ENCODE measurements at regions not wholly inside any gene's neighbourhood (a gene's known extent, or its start where the extent isn't known, plus 50 kb on each side); places are given as distances from the start of the nearest gene placed in this dataset.

DNA sequence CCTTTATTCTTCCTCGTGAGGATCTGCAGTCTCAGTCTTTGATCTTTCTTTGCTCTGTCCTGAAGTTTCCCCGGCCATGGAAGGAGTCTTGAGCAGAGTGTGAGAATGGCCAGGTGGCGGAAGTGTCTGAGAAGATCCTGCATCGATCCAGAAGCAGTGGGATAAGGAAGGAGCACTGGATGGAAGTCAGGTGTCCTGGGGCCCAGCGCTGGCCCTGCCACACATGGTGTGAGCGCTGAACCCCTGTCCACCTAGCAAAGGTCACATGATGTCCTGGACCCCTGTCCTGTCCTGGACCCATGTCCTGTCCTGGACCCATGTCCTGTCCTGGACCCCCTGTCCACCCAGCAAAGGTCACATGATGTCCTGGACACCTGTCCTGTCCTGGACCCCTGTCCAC is 111.8 kb upstream of the MED13L start:
- Histone ChIP-seq H3K4me3 (ENCODE audit: insufficient read depth, low read depth, low read length) (no peak overlapping the region), H2AFZ (replicated peaks; ENCODE audit: low read length, poor library complexity) (peak overlapping the region; percentile 34), H3K27me3 (ENCODE audit: control insufficient read depth, insufficient read depth, low read length) (no peaks in the 10 kb centered on the region), H2AK9ac (replicated peaks; ENCODE audit: low read depth, low read length, poor library complexity) (peak overlapping the region; percentile 89), H3K9ac (ENCODE audit: low read depth, low read length) (no peak overlapping the region), H3K36me3 (ENCODE audit: control insufficient read depth, insufficient read depth, low read length) (no peaks in the 10 kb centered on the region), H3K27ac (ENCODE audit: insufficient read depth, low read length) (peak overlapping the region; percentile 80), H2BK20ac (ENCODE audit: low read depth, low read length) (peak overlapping the region; percentile 91), H2BK120ac (ENCODE audit: low read depth, low read length) (peak overlapping the region; percentile 90), H3K79me1 (ENCODE audit: low read depth in 1 of 2, low read length in 2 of 2) (peaks cover 3 to 24% of the 10 kb centered on the region in 2 experiments; a peak in 3 of 4 replicates), H3K9me3 (ENCODE audit: control insufficient read depth, insufficient read depth, low read length) (peaks cover 7% of the 10 kb centered on the region; the same call in 1 of the 2 replicates), H2AK5ac (ENCODE audit: low read depth, low read length) (peak overlapping the region; percentile 75), H3K9me1 (ENCODE audit: insufficient read depth, low read length) (peaks cover 35% of the 10 kb centered on the region), H4K91ac (ENCODE audit: insufficient read depth, low read depth, low read length) (peak overlapping the region; percentile 89), H2BK5ac (ENCODE audit: low read depth, low read length, poor library complexity, severe bottlenecking) (peak overlapping the region; percentile 67), H3K56ac (ENCODE audit: extremely low read depth, insufficient read depth, low read length) (peak overlapping the region; percentile 37; the same call in 1 of the 2 replicates), H4K8ac (ENCODE audit: low read depth in 2 of 2, low read length in 2 of 2) (peak overlapping the region; percentile 4 to 62; a peak in 2 of 4 replicates), H3K4me1 (ENCODE audit: control insufficient read depth, insufficient read depth, low read length) (peaks cover 25% of the 10 kb centered on the region), H4K5ac (ENCODE audit: low read depth, low read length) (peak overlapping the region; percentile 12; the same call in 1 of the 2 replicates), H3K23ac (ENCODE audit: low read depth, low read length) (peak overlapping the region; percentile 79), H3K4me2 (ENCODE audit: low read depth, low read length) (no peak overlapping the region), H3K14ac (replicated peaks; ENCODE audit: low read depth, low read length) (peak overlapping the region; percentile 69), H3K4ac (ENCODE audit: low read depth, low read length) (peak overlapping the region; percentile 91), H4K20me1 (ENCODE audit: insufficient read depth, low read length) (no peaks in the 10 kb centered on the region; the same call in 1 of the 2 replicates), H2BK15ac (ENCODE audit: low read depth, low read length) (peak overlapping the region; percentile 75; the same call in 2 of the 3 replicates), H3K18ac (ENCODE audit: low read depth, low read length) (peak overlapping the region; percentile 90)
- BruUV-seq (replicated peaks), result no TSS peak
- no peak for DNase-seq
- POLR2A ChIA-PET (ENCODE audit: unreplicated experiment), result no interaction called here
- TF ChIP-seq, protein P1, sequence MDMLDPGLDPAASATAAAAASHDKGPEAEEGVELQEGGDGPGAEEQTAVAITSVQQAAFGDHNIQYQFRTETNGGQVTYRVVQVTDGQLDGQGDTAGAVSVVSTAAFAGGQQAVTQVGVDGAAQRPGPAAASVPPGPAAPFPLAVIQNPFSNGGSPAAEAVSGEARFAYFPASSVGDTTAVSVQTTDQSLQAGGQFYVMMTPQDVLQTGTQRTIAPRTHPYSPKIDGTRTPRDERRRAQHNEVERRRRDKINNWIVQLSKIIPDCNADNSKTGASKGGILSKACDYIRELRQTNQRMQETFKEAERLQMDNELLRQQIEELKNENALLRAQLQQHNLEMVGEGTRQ (IDR thresholded peaks at IDR 0.05; ENCODE audit: low read depth, low read length), result no peak
- TF ChIP-seq, protein P2, sequence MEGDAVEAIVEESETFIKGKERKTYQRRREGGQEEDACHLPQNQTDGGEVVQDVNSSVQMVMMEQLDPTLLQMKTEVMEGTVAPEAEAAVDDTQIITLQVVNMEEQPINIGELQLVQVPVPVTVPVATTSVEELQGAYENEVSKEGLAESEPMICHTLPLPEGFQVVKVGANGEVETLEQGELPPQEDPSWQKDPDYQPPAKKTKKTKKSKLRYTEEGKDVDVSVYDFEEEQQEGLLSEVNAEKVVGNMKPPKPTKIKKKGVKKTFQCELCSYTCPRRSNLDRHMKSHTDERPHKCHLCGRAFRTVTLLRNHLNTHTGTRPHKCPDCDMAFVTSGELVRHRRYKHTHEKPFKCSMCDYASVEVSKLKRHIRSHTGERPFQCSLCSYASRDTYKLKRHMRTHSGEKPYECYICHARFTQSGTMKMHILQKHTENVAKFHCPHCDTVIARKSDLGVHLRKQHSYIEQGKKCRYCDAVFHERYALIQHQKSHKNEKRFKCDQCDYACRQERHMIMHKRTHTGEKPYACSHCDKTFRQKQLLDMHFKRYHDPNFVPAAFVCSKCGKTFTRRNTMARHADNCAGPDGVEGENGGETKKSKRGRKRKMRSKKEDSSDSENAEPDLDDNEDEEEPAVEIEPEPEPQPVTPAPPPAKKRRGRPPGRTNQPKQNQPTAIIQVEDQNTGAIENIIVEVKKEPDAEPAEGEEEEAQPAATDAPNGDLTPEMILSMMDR (conservative IDR thresholded peaks at IDR 0.05; ENCODE audit: low read depth, low read length), result no peak
- no peak for TF ChIP-seq POLR2A (IDR thresholded peaks at IDR 0.05; ENCODE audit: low read depth, low read length)
- TF ChIP-seq BHLHE40 (IDR thresholded peaks at IDR 0.05; ENCODE audit: low read depth, low read length), result no peak
- TF ChIP-seq CHD1 (IDR thresholded peaks at IDR 0.05; ENCODE audit: low read depth, low read length), result no peak
- TF ChIP-seq MAZ (IDR thresholded peaks at IDR 0.05; ENCODE audit: borderline replicate concordance, low read depth, low read length), result no peak
- no peak for TF ChIP-seq SMC3 (IDR thresholded peaks at IDR 0.05; ENCODE audit: low read depth, low read length)
- no peak for TF ChIP-seq RCOR1 (IDR thresholded peaks at IDR 0.05; ENCODE audit: insufficient replicate concordance, low read length)
- TF ChIP-seq MAFK (IDR thresholded peaks at IDR 0.05; ENCODE audit: low read depth, low read length), result no peak
- no peak for TF ChIP-seq RAD21 (IDR thresholded peaks at IDR 0.05; ENCODE audit: low read length)
- TF ChIP-seq RFX5 (IDR thresholded peaks at IDR 0.05; ENCODE audit: low read depth, low read length), result no peak
- TF ChIP-seq NFE2L2 (IDR thresholded peaks at IDR 0.05; ENCODE audit: low read depth, low read length), result no peak
- TF ChIP-seq CEBPB (IDR thresholded peaks at IDR 0.05; ENCODE audit: low read depth, low read length), result no peak
- TF ChIP-seq MXI1 (IDR thresholded peaks at IDR 0.05; ENCODE audit: borderline replicate concordance, low read depth, low read length), result no peak
- TF ChIP-seq, protein P3, sequence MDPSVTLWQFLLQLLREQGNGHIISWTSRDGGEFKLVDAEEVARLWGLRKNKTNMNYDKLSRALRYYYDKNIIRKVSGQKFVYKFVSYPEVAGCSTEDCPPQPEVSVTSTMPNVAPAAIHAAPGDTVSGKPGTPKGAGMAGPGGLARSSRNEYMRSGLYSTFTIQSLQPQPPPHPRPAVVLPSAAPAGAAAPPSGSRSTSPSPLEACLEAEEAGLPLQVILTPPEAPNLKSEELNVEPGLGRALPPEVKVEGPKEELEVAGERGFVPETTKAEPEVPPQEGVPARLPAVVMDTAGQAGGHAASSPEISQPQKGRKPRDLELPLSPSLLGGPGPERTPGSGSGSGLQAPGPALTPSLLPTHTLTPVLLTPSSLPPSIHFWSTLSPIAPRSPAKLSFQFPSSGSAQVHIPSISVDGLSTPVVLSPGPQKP (IDR thresholded peaks at IDR 0.05; ENCODE audit: borderline replicate concordance, low read depth, low read length), result no peak
- no peak for TF ChIP-seq FOS (IDR thresholded peaks at IDR 0.05; ENCODE audit: low read depth, low read length)
- dilution Hi-C loops (cut with HindIII; ENCODE audit: low sequenced_read_pairs, unreplicated experiment) (no loop called here), intact Hi-C loops (cut with micrococcal nuclease) (no loop called here), in situ Hi-C loops (cut with MboI; ENCODE audit: low sequenced_read_pairs) (no loop called here)
- CTCF ChIA-PET, result interaction anchor here (0.9 kb wide), 1 partner anchor 209 kb away, joined by 3 read pairs; no protein-coding TSS in a partner anchor
- WGBS, 2 experiments (ENCODE audit: extremely low coverage in 2 of 2, insufficient read length in 1 of 2), result no CpG with 5 or more reads among the region's 6 CpGs
- no peak for ATAC-seq (ENCODE audit: low read depth)

All from IMR-90 (cell line).